ENCODE measurements at regions not wholly inside any gene's neighbourhood (a gene's known extent, or its start where the extent isn't known, plus 50 kb on each side); places are given as distances from the start of the nearest gene placed in this dataset.

GRCh38 chr2:234191819-234192407 is 141.4 kb downstream of the SPP2 start:
- peak in 1 of 6 experiments; percentile 36 for TF ChIP-seq CTCF (IDR thresholded peaks at IDR 0.05)
- no peak for TF ChIP-seq POLR2A (IDR thresholded peaks at IDR 0.05)
